C4-2B (cell line): ENCODE measurements at regions not wholly inside any gene's neighbourhood (a gene's known extent, or its start where the extent isn't known, plus 50 kb on each side); places are given as distances from the start of the nearest gene placed in this dataset.

ENCODE experiments used
- CTCF ChIP-seq: fragments of 450-650 bp; conservative IDR thresholded peaks from 2 replicates; pipeline ENCODE4 v1.5.1; 2017; ENCODE audit warnings: mild to moderate bottlenecking
- ZFX ChIP-seq: fragments of 450-650 bp; IDR thresholded peaks from 2 replicates; pipeline ENCODE4 v1.6.1; 2017

- no peak for TF ChIP-seq CTCF
- no peak for TF ChIP-seq ZFX
Measured at GRCh38 chr12:30548203-30548602, 147.5 kb downstream of the IPO8 start.
